GM10266 (cell line): ENCODE measurements at regions not wholly inside any gene's neighbourhood (a gene's known extent, or its start where the extent isn't known, plus 50 kb on each side); places are given as distances from the start of the nearest gene placed in this dataset.

Experiments
- DNase-seq: peaks from one replicate; pipeline ENCODE4 v3.0.0; 2012; ENCODE audit errors: extremely low spot score
- TF ChIP-seq, protein P1 (sequence below): IDR thresholded peaks from 2 replicates; pipeline ENCODE4 v1.5.1; 2012; ENCODE audit warnings: mild to moderate bottlenecking, low read depth; ENCODE audit not compliant: control insufficient read depth, insufficient read depth; ENCODE audit errors: missing control alignments

DNA sequence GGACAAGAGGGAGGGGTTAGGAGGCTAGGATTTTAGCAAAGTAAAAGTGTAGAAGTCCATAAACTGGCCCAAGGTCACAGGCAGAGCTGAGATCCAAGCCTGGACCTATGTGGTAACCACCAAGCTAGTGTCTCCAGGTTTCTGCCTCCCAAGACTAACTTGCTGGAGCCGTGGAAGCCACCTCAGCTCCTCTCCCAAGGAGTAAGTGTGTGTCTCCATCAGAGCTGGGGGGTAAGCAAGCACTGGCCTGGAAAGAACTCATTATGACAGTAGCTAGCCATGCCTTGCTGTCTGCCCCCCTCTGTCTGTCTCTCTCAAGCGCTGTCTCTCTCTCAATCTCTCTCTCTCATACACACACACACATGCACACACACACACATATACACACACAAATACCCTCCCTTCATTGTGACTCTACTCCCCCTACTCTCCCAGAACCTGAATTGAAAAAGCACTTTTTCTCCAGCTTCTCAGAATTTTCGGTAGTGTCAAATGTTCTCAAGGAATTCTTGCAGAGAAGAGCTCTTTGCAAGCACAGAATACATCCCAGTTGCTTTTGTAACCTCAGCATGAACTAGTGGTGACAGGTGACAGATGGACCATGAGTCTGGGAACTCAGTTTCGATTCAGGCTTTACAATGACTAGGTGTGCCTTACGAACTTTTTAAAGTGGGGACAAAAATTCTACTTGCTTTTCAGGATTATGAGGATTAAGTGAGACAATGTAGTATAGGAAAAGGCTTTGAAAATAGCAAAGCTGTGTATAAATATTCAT lies 238.0 kb upstream of the FGGY start:
- TF ChIP-seq, protein P1, sequence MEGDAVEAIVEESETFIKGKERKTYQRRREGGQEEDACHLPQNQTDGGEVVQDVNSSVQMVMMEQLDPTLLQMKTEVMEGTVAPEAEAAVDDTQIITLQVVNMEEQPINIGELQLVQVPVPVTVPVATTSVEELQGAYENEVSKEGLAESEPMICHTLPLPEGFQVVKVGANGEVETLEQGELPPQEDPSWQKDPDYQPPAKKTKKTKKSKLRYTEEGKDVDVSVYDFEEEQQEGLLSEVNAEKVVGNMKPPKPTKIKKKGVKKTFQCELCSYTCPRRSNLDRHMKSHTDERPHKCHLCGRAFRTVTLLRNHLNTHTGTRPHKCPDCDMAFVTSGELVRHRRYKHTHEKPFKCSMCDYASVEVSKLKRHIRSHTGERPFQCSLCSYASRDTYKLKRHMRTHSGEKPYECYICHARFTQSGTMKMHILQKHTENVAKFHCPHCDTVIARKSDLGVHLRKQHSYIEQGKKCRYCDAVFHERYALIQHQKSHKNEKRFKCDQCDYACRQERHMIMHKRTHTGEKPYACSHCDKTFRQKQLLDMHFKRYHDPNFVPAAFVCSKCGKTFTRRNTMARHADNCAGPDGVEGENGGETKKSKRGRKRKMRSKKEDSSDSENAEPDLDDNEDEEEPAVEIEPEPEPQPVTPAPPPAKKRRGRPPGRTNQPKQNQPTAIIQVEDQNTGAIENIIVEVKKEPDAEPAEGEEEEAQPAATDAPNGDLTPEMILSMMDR, result no peak

DNA sequence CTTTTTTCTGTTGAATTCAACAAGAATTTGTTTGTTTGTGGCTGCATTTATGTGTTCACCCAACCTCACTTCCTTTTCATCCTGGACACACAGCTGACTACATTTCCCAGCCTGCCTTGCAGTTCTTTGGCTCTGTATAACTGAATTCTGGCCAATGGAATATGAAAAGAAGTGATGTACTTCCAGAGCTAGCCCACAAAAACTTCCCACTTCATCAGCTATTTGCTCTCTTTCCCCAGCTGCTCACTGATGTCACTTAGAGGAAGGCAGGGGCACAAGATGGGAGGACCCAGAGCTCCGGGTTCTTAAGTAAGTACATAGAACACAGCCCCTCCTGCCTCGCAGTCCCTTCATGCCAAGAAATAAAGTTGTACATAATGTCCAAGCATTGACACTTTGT lies 235.0 kb upstream of the FGGY start:
- TF ChIP-seq, protein P1, result no peak
- DNase-seq, result no peak

More for the DNA sequence above, 238.0 kb upstream of the FGGY start:
- no peak for DNase-seq

DNA sequence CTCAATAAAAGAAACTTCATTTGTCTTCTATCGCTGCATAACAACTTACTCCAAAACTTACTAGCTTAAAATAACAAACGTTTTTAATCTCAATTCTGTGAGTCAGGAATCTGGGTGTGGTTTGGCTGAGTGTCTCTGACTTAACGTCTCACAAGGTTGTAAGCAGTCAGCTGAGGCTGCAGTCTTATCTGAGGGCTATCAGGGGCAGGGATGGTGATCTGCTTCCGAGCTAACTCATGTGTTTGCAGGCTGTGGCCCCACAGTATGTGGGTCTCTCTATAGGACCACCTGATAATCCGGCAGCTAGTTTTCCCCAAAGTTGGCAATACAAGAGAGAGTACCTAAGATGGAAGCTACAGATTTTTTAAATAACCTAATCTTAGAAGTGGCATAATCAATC lies 234.2 kb upstream of the FGGY start:
- TF ChIP-seq, protein P1, result no peak
- no peak for DNase-seq

DNA sequence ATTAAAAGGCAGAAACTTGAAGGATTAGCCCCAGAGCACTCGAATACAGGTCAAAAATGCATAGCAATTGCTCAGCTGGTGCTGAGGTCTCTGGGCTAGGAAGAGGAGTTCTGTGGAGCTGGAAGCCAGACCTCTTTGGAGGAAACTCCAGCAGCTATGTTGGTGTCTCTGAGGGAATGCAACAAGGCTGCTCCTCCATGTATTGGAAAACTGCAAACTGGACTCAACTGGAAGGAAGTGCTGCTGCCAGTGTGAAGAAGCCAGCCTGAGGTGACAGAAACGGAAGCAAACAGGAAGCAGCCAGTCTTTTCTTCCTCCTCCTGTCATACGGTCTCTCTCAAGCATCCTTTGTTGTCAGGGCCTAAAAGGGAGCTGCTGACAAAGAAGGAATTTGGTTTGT lies 233.4 kb upstream of the FGGY start:
- DNase-seq, result no peak

DNA sequence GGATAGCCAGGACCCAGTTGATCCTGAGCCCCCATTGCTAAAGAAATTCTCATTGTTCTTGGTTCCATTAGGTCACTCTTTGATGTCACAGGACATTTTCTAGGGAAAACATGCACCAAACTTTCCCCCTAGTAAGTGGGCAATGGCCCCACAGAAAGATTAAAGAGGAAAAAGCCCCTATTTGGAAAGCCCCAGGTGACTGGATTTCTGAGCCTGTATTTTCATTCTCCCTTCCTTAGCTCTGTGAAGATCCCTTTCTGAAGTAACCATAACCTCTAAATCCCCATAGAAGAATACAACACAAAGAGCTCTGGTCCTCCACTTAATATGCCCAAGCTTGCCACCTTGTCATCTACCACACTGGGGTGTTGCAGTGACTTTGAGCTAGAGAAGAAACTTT lies 232.3 kb upstream of the FGGY start:
- TF ChIP-seq, protein P1, result no peak

More for the DNA sequence above, 233.4 kb upstream of the FGGY start:
- TF ChIP-seq, protein P1, result no peak

DNA sequence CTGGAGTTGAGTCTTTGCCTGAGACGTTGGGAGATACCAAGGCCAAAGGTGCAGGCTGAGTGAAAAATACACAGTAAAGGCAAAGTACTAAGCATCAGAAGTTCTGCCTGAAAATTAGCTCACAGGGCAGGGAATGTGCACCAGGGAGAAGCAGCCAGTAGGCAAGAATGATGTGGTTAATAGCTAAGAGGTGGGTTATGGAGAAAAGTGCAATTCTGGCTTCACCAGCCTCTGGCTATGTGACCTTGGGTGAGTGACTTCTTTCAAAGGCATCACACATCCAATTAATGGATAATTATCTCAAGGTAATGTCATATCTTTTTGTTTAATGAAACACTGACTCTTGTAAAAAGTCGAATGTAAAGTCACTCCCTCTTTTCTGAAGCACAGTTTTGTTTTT lies 230.7 kb upstream of the FGGY start:
- DNase-seq, result no peak
- TF ChIP-seq, protein P1, result no peak

More for the DNA sequence above, 232.3 kb upstream of the FGGY start:
- DNase-seq, result no peak

DNA sequence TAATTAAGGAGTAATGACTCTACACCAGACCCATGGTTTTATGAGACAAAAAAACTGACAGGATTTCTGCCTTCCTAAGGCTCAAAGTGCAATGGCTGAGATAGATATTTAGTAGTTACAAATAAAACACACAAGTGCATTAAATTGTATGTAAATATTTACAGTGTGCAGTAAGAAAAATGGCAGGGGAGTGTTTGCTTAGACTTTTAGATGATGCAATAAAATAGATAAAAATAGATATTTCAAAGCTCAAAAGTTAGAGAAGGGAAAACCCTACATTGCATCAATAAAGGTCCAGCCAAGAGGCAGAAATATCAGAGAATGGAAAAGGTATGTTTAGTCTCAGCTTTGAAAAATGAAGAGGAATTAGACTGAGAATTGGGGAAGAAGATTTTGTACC lies 226.3 kb upstream of the FGGY start:
- DNase-seq, result no peak
- TF ChIP-seq, protein P1, result no peak
